NCI-H2029 (cell line): ENCODE measurements at regions not wholly inside any gene's neighbourhood (a gene's known extent, or its start where the extent isn't known, plus 50 kb on each side); places are given as distances from the start of the nearest gene placed in this dataset.

Experiments used
- DNase-seq: peaks from one replicate; lab custom pipeline; 2025; lab: John Stamatoyannopoulos, UW

DNA sequence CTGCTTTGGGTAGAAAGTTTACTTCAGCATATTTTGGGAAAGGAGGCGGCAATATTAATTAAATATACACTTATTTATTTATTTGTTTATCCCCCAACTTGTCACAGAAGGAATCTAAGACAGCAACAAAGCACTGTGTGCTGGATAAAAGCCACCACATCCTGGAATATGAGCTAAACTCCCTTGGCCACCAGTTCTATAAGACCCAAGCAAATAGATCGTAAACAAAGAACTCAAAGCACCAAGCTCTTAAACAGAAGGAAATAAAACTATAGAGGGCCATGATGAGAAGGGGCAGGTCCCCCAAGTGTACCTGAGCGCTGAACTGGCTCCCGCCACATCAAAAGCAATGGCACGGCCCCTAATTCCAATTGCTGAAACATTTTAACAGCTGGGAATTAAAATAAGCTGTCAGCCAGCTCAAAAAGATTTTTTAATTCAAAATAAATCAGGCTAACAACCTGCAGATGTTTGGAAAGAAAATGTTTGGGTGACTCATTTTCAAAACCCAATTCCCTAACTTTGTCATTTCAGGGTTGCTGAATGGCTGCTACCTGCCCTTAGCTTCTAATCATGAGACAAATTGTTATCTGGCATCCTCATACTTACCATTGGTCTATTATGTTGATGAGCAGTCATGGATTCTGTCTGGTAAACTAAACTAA is 127.1 kb downstream of the SLC30A10 start:
- DNase-seq: no peak

DNA sequence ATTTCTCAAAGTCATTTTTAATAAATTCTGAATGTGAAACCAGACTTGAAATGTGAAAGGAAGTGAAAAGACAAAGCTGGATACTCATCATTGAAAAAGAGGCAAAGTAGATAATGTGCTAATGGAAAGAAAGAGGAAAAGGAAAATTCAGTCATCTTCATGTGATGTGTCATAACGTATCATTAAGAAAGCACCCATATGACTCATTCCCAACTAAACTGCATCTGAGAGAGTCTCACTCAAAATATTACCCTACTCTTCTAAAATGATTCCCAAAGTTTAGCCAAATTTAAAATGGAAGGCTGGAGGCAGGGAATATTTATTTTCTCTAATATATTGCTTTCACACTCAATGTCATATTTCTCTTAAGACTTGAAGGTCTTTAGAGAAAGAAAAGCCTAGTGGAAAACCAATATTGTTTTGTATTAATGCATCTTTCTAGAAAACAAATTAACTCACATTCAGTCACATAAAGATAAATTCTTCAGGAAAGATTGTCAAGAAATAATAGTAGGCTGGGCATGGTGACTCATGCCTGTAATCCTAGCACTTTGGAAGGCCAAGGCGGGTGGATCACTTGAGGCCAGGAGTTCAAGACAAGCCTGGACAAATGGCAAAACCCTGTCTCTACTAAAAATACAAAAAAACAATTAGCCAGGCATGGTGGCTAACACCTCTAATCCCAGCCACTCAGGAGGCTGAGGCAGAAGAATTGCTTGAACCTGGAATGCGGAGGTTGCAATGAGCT is 129.9 kb downstream of the SLC30A10 start:
- no peak for DNase-seq

DNA sequence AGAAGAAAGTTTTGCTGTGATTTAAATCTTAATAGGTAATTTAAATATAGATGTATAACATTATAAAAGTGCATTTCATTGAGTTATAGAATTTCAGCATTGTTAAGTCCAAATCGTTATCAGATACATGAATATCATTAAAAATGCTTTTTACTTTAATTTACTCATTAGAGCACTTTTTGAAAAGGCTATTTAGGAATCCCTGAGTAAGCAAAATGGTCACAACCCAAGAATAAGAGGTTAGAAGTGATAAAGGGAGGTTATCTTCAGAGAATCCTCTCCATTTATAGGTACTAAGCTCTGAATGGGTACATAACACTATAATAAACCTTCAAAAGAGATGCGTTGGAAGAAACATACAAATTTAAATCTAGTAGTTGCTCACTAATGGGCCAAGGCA is 130.7 kb downstream of the SLC30A10 start:
- DNase-seq: no peak

DNA sequence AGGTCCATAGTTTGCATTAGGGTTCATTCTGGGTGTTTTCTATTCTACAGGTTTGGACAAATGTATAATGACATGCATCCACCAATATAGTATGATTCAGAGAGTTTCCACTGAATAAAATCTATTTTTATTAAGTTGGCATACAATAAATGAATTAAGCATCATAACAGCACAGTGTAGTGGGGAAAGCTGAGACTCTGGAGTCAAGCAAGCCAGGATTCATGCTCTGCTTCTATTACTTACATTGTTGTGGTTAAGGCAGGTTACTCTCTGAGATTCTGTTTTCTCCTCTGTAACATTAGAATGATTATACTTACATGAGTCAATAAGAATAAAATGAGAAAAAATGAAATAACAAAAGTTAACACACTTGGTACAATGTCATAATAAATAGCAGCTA is 131.3 kb downstream of the SLC30A10 start:
- DNase-seq: no peak

DNA sequence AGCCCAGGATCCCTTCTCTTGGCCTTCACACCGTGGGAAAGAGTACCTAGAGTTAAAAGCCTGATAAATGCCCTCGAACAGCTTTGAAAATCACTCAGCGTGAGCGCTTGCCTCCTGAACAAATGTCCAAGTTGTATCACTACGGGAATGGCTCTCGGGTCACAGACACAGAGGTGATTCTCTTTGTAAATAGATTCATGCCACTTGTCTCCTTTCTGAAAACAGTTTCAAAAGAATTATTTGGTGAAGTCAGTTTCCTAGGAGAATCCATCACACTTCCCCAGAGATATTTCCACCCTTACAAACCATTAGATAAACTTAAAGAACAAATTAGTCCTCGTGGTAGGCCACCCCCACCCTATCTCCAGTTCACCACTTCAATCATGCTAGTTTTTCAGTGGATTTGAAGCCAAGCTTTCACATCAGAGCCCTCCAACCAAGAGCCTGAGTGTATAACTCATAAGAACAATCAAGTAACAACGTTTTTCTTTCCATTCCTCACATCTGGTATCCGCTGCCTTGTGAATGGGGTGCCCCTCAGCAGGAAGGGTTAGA is 132.9 kb downstream of the SLC30A10 start:
- DNase-seq: no peak

DNA sequence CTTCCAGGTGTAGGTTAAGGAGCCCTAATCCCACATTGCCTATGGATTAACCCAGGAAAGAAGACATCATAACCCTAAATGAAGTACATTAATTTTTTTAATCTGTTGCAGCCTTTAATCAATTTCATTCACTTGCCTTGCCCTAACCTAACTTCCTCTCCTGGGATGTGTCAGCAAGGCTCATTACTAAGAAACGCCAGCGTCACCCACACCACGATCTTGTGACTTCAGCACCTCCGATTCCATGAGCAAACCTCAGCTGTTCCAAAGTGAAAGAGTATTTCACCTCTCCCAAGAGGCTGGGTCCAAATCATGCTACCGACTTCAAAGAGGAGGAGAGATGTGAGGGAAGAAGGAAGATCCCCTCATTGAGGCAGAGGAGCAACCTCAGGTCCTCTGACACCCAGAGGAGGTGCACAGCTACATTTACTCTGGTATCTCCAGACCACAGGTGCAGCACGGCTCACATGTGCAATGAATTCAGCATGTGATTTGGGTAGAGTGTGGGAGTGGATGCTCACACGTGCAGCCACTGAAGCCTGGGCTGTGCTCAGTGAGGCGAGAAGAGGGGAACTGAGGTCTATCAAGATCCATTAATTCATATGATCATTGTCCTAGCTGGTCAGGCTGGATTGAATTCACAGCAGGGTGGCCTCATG is 134.1 kb downstream of the SLC30A10 start:
- no peak for DNase-seq

DNA sequence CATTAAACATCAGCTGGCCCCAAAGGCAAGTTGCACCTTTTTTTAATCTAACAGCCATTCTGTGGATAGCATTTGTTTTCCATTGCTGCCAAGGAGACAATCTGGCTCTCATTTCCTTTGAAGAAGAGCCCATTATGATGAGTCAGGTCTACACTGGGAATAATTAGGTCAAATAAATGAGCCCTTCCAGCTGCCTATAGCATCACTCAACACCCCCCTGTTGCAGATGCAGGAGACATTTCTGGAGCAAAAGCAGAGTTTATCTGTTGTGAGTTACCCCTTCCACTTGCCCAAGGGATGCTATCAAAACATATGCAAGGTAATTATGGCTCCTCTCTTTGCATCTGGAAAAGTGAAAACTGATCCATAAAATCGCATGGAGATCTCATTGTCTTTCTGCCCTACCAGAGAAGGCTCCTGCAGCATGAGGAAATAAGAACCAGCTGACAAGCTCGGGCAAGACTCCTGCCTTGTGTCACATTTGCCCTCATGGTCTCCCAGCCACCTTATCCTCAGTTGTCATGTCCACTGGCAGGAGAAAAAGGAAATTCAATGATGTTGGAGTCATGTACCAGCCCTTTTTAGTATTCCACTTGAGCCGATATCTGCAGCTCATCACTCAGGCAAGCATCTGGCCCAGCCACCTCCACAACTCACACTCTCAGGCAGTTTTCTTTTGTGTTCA is 135.9 kb downstream of the SLC30A10 start:
- DNase-seq: no peak

DNA sequence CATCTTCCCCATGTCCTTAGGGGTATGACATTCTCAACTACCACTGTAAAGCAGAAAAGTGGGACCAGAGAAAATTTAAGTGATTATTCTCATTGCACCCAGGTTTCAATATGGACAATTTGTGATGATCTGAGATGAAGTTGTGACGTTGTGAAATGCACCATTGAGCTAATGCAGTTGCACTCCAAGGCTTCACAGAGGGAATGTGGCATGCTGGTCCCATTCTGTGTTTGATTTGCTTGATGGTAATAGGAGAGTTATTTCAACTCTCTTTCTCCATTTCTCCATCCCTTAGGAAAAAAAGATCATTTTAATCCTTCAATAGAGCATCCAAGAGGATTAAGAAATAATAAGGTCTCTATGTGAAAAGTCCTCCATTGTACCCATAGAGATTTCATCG is 136.6 kb downstream of the SLC30A10 start:
- DNase-seq: no peak

DNA sequence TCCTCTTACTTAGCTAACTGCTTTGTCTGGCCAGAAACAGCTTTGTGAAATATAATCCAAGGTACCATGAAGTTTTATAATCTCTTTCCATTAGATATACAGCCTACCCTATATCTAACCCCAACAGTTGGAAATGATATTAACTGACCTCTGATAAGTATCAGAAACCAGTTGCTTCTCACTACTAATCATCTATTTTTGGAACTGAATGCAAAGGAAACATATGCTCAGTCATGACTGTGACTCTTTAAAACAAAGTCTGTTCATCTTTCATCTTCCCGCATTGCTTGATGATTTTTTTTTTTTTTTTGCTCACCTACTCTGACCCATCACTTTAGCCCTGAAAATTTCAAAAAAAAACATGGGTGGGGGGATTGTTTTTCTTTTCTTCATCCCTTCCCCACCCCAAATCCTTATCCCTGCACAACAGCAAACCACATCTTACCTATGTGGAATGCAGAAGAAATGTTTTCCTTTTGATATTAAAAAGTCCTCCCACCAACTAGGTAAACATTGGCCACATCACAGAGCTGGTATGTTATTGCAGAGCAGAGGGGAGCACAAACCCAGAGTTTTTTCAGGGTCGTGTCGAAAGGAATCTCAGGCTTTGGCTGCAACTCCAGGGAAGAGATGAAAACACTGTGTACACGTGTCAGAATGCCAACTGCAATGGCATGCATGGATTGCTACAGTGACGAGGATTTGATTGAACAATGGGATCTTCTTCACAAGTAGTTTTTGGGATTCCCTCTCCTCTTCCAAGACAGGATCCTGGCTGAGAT is 137.3 kb downstream of the SLC30A10 start:
- no peak for DNase-seq

DNA sequence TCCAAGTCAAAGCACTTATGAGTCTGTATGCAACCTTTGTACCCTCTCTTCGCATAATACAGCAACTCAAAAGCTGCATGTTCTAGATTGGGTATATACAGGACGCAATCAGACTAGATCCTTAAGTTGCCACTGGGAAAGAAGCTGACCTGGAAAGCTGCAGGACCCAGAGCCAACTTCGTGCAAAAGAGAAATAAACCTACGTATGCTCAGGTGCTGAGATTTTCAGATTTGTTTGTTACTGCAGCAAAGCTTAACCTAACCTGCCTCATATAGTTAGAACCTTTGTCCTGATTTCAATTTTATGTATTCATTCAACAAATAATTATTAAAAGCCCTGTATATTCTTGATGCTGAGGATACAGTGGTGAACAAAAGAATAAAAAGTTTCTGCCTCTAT is 139.7 kb downstream of the SLC30A10 start:
- no peak for DNase-seq

DNA sequence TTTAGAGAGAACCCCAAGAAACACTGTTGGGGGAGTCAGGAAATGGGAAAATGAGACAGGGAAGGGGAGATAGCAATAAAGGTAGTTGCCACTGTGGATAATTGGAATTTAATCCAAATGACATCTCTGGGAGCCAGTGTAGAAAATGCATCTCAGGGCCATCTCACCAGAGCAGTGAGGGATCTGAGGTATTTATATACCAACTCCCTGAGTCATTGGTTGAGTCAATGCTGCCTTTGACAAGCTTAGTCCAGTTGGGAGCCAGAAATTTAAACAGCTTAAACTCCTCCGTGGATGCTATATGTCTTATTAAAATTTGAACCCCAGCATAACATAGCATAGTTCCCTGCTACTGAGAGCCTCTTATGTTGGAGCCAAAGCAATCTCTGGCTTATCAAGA is 140.3 kb downstream of the SLC30A10 start:
- no peak for DNase-seq

DNA sequence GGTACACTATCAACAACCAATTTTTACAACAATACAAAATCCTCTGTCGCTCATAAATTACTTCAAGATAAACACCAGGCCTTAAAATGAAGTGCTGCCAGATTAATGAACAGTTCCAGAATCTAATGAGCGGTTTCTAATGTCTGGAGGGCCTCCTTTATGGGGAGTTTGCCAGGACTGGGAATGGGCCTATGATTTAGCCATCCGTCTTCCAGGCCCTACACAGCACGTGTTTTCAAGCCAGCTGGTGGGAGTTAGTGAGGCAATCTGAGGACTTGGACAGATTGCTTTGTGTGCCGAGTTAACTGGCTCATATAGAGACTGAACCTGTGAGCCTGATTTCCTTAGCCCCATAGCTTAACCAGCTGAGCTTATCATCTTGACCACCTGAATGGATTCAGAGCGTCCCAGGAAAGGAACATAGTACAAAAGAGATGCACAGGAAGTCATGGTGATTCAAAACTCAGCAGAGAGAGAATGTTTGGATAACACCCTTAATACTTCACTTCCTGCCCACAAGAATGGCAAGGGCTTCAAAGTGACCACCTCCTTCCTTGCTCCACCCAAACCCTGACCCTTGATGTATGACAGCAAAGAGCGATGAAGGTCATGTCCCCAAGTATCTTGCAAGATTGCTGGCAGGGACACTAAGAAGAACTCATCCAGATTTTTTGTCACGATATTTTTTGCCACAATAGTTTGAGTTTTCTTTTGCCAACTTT is 143.5 kb downstream of the SLC30A10 start:
- DNase-seq: no peak

DNA sequence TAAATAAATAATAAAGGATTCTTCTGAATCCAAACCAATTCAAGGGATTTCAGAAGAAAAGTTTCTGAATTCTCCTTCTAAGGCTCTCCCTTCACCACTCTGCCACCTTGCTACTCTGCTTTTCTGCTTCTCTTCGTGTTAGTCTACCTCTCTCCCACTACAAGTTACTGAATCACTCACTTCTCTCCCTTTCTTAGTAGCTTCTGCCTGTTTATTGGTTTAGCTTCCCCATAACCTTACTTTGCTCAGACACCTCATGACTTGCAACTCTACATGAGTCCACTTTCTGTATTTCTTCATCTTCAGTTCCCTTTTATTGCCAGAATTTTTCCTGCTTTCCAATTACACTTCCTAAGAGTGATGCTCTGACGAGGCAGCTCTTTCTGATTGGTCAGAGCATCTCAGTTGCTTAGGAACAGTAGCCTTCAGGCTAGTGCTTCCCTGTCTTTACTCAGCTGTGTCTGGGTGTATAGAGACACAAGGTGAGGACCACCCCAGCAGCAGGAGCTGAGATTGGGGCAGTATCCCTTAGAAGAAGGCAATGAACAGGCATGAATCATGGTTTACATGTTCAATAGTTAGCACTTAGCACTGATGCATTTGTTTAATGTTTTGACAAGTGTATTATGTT is 144.6 kb downstream of the SLC30A10 start:
- no peak for DNase-seq

DNA sequence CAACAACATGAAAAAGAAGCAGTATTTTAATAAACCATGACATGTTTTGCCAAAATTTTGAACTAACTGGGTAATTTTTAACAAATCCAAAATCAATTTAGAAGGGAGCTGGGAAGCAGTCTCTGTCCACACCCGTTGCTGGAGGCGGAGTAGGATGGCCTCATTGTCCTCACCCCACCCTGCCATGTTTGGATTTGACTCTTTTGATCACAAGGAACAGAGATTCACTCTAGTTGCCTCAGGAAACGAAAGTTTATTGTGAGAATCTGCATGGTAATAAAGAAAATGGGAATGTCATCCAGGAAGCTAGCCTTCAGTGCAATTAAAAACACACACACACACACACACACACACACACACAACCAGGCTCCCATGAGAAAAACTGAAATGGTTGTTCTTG is 145.4 kb downstream of the SLC30A10 start:
- DNase-seq: no peak

DNA sequence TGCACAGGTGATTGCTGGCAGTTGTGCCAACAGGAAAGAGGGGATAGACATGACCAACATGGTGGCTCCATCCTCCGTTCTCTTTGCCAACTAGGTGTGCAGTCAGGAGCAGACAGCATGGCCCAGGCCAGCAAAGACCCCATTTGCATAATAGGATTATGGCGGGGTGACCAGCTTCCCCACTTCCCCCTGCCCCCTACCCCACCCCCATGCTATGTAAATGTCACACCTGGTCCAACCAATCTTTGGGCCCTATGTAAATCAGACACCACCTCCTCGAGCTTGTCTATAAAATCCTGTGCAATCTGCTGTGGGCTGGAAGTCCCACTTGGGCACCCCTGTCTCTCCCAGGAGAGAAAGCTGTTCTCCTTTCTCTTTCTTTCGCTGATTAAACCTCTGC is 146.0 kb downstream of the SLC30A10 start:
- no peak for DNase-seq

DNA sequence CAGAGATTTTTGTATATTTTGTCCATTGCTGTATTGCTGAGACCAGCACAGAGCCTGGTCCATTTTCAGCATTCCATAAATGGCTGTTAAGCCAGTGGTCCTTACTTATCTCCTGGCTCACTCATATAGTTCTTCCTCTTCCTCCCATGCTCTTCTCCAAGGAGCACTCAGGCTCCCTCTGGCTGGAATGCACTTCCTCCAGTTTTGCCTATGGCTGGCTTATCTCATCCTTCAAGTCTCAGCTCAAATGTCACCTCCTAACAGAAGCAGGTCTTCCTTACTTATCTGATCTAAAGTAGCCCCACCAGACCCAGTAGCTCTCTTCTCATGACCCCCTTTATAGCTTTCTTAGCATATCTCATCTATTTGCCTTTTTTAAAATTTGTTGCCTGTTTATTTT is 146.9 kb downstream of the SLC30A10 start:
- no peak for DNase-seq

DNA sequence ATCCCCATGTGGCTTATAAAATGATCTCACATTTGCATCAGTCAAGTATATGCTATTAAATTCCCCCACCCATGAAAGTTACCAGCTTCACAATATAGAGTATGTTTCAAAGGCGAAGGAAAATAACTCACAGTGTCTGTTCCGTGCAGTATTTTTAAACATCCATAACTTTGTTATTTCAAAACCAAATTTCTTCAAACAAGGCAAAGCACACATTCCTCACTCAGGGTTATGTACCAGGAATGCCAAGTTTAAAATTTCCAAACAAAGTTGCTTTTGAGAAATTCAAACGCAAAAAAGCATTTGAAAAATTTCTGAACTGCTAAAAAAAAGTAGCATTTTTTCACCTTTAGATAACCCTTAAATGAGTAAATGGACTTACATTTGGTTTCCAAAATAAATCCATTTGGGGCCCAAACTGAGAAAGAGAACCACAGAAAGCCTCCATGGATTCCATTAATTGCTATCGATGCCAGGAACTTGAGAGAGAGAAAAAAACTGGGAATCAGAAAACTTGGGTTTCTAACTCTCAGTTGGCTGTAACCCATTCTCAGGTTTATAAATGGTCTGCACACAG is 149.5 kb downstream of the SLC30A10 start:
- DNase-seq: no peak

DNA sequence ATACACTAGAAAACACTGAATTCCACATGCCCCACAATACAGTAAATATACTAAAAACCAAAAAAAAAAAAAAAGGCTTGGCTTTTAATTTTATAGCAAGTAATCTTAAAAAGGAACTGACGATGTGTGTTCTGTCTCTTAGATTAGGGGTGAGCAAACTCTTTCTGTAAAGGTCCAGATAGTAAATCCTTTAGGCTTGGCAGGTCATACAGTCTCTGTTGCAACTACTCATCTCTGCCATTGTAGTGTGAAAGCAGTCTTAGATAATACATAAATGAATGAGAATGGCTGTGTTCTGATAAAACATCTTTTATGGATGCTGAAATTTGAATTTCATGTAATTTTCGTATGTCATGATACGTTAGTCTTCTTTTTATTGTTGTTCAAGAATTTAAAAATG is 150.2 kb downstream of the SLC30A10 start:
- no peak for DNase-seq

DNA sequence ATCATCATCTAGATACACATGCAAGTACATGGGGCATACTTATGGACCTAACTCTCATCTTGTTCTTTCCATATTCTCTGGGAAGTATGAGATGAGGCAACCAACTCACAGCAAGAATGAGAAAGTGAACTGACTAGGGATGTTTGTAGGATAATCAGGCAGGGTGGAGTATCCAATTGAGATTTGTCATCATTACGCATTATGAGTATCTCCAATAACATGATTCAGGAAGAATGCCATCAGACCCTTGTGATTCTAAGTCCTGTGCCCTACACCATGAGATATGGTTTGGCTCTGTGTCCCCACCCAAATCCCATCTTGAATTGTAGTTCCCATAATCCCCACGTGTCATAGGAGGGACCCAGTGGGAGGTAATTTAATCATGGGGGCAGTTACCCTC is 154.0 kb downstream of the SLC30A10 start:
- no peak for DNase-seq

DNA sequence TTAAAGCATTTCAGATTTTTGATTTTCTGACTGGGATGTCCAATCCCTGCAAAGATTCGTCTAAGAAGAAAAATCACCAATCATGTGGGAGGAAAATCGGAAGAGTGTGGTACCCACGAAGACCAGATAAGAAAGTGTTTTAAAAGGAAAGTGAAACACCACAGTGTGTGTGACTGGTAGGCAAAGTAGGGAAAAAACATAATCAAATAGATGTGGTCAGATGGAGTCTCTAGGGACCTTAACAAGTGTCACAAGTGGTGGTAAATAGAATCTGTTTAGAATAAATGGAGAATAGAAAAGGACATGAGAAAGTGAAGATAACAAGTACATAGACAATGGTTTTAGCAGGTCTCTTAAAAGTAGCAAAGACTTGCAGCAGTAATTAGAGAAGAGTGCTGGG is 154.6 kb downstream of the SLC30A10 start:
- no peak for DNase-seq
